ENCODE measurements at regions not wholly inside any gene's neighbourhood (a gene's known extent, or its start where the extent isn't known, plus 50 kb on each side); places are given as distances from the start of the nearest gene placed in this dataset.

DNA sequence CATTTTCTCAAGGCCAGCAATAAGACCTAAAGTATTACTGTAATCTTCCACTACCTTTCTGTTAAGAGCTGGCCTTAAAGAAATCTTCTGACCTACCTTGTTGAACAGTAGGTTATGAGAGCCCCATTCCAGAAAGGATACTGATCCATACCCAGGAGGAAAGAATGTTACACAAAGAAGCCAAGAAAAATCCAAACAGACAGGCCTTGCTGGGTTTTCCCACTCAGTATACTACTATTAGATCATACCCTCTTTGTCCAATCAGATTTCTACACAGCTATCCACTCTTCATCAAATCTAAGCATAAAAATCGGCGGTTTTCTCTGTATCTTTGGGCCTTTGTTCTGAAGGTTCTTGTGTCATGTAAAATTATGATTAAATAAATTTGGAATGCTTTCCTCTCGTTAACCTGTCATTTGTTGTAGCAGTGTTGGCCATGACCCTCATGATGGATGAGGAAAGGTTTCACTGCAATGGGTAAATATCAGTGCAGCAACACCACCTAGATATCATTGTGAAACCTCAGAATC lies 292.3 kb downstream of the ANKRD50 start:
- TF ChIP-seq, protein P1, sequence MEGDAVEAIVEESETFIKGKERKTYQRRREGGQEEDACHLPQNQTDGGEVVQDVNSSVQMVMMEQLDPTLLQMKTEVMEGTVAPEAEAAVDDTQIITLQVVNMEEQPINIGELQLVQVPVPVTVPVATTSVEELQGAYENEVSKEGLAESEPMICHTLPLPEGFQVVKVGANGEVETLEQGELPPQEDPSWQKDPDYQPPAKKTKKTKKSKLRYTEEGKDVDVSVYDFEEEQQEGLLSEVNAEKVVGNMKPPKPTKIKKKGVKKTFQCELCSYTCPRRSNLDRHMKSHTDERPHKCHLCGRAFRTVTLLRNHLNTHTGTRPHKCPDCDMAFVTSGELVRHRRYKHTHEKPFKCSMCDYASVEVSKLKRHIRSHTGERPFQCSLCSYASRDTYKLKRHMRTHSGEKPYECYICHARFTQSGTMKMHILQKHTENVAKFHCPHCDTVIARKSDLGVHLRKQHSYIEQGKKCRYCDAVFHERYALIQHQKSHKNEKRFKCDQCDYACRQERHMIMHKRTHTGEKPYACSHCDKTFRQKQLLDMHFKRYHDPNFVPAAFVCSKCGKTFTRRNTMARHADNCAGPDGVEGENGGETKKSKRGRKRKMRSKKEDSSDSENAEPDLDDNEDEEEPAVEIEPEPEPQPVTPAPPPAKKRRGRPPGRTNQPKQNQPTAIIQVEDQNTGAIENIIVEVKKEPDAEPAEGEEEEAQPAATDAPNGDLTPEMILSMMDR (IDR thresholded peaks at IDR 0.05 in 8 of 11, conservative IDR thresholded peaks at IDR 0.05 in 3 of 11): no peak
- TF ChIP-seq POLR2A (IDR thresholded peaks at IDR 0.05) (no peak), POLR2AphosphoS5 (IDR thresholded peaks at IDR 0.05) (no peak)
